ENCODE measurements at regions not wholly inside any gene's neighbourhood (a gene's known extent, or its start where the extent isn't known, plus 50 kb on each side); places are given as distances from the start of the nearest gene placed in this dataset.
A peak's percentile ranks its signal among the peaks of the same experiment; 100 is the strongest.

GRCh38 chr21:43328958-43329691 is 97.8 kb downstream of the SIK1 start:
- DNase-seq (ENCODE audit: low read depth in 1 of 2, low spot score in 1 of 2): no peak
- Histone ChIP-seq H3K4me1 (ENCODE audit: low read depth) (peaks cover 46% of the 10 kb centered on the region), H3K27me3 (no peaks in the 10 kb centered on the region), H3K9me3 (ENCODE audit: low read depth) (no peaks in the 10 kb centered on the region), H3K36me3 (no peaks in the 10 kb centered on the region), H3K4me3 (no peak overlapping the region), H3K27ac (peak overlapping the region; percentile 85)
- TF ChIP-seq CTCF (IDR thresholded peaks at IDR 0.05; ENCODE audit: low read depth, low read length): no peak

- H3K27me3 ChIP-seq: no peaks in the 10 kb centered on the region
- peak in 1 of 2 donors; percentile 67 for DNase-seq (ENCODE audit: low read depth in 1 of 2, low spot score in 1 of 2)
- peak overlapping the region; percentile 85 for H3K27ac ChIP-seq
- H3K36me3 ChIP-seq: no peaks in the 10 kb centered on the region
- no peak for TF ChIP-seq CTCF (IDR thresholded peaks at IDR 0.05; ENCODE audit: low read depth, low read length)
- no peaks in the 10 kb centered on the region for H3K9me3 ChIP-seq (ENCODE audit: low read depth)
- peaks cover 39% of the 10 kb centered on the region for H3K4me1 ChIP-seq (ENCODE audit: low read depth)
- H3K4me3 ChIP-seq: no peak overlapping the region
Observed at GRCh38 chr21:43328185-43328957, 98.6 kb downstream of the SIK1 start.

GRCh38 chr21:43325968-43326715 is 100.8 kb downstream of the SIK1 start:
- no peak overlapping the region for H3K27ac ChIP-seq
- no peaks in the 10 kb centered on the region for H3K36me3 ChIP-seq
- no peak overlapping the region for H3K4me3 ChIP-seq
- no peak for DNase-seq (ENCODE audit: low read depth in 1 of 2, low spot score in 1 of 2)
- H3K4me1 ChIP-seq (ENCODE audit: low read depth): peaks cover 26% of the 10 kb centered on the region
- H3K9me3 ChIP-seq (ENCODE audit: low read depth): no peaks in the 10 kb centered on the region
- no peak for TF ChIP-seq CTCF (IDR thresholded peaks at IDR 0.05; ENCODE audit: low read depth, low read length)
- no peaks in the 10 kb centered on the region for H3K27me3 ChIP-seq

GRCh38 chr21:43325036-43325435 is 101.9 kb downstream of the SIK1 start:
- Histone ChIP-seq H3K27ac (no peak overlapping the region), H3K4me3 (no peak overlapping the region), H3K36me3 (no peaks in the 10 kb centered on the region), H3K27me3 (no peaks in the 10 kb centered on the region), H3K4me1 (ENCODE audit: low read depth) (peaks cover 26% of the 10 kb centered on the region), H3K9me3 (ENCODE audit: low read depth) (no peaks in the 10 kb centered on the region)
- DNase-seq (ENCODE audit: low read depth in 1 of 2, low spot score in 1 of 2): no peak
- TF ChIP-seq CTCF (IDR thresholded peaks at IDR 0.05; ENCODE audit: low read depth, low read length): no peak

- Histone ChIP-seq H3K4me1 (ENCODE audit: low read depth) (peaks cover 26% of the 10 kb centered on the region), H3K27me3 (no peaks in the 10 kb centered on the region), H3K4me3 (no peak overlapping the region), H3K27ac (no peak overlapping the region), H3K9me3 (ENCODE audit: low read depth) (no peaks in the 10 kb centered on the region), H3K36me3 (no peaks in the 10 kb centered on the region)
- TF ChIP-seq CTCF (IDR thresholded peaks at IDR 0.05; ENCODE audit: low read depth, low read length): no peak
- no peak for DNase-seq (ENCODE audit: low read depth in 1 of 2, low spot score in 1 of 2)
Observed at GRCh38 chr21:43324596-43324995, 102.3 kb downstream of the SIK1 start.
